GM19395 (cell line): ENCODE measurements at regions not wholly inside any gene's neighbourhood (a gene's known extent, or its start where the extent isn't known, plus 50 kb on each side); places are given as distances from the start of the nearest gene placed in this dataset.
"Not testable (repeated sequence)": the region's sequence is repeated elsewhere in the genome, so short reads cannot be mapped to it uniquely, and the experiment has no call there.

Experiments used
- ATAC-seq: cut with Tn5 transposase; IDR thresholded peaks from one replicate; pipeline ENCODE4 v1.9.1; 2021; ENCODE audit warnings: mild to moderate bottlenecking, moderate library complexity; ENCODE audit not compliant: unreplicated experiment

- ATAC-seq: no peak
These were observed 603.8 kb downstream of the IQCM start for GRCh38 chr4:149211876-149212275.

- ATAC-seq: no peak
These were observed 612.2 kb downstream of the IQCM start for GRCh38 chr4:149203256-149204001.

DNA sequence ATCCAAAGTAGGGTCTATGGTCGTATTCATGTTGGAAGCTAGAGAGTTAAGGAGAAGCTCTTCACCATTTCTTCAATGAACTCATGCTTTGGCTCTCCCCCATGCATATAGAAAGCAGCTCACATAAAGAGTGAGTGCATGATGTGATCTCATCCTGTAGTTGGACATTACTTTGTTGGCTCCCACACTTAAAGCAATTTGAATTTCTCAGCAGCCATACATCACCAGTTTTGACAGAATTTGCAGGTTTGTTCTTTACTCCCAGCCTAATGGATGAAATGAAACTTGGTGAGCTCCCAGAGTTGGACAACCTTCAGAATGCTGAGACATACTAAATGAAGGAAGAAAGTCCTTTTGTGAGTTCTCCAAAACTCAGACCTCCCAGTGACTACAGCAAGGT lies 613.5 kb downstream of the IQCM start:
- no peak for ATAC-seq

- no peak for ATAC-seq
These were observed 616.0 kb downstream of the IQCM start for GRCh38 chr4:149199594-149199993.

GRCh38 chr4:149194061-149194460 lies 621.6 kb downstream of the IQCM start:
- no peak for ATAC-seq

GRCh38 chr4:149187726-149188125 lies 627.9 kb downstream of the IQCM start:
- ATAC-seq: no peak

DNA sequence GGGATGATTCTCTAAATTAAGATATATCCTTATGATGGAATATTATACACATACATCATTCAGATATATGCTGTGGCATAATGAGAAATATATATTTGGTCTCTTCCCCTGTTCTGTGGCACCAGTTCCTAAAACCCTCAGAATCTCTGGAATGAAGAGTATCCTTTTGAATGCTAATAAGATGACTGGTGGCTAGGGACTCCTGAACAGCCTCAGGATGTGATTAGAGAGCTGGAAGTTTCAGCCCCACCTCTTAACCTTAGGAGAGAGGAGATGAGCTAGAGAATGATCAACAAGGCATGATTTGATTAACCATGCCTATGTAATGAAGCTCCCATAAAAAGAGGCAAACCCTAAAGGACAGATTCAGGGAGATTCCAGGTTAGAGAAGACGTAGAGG lies 632.0 kb downstream of the IQCM start:
- ATAC-seq: no peak

GRCh38 chr4:149181459-149181858 lies 634.2 kb downstream of the IQCM start:
- ATAC-seq: not testable (repeated sequence)

DNA sequence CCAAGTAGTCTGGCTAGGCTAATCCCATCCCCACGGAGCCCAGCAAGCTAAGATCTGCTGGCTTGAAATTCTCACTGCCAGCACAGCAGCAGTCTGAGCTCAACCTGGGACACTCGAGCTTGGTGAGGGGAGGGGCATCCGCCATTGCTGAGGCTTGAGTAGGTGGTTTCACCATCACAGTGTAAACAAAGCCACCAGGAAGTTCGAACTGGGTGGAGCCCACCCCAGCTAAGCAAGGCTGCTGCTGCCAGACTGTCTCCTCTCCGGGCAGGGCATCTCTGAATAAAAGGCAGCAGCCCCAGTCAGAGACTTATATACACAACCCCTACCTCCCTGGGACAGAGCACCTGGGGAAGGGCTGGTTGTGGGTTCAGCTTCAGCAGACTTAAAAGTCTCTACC lies 639.6 kb downstream of the IQCM start:
- no peak for ATAC-seq

DNA sequence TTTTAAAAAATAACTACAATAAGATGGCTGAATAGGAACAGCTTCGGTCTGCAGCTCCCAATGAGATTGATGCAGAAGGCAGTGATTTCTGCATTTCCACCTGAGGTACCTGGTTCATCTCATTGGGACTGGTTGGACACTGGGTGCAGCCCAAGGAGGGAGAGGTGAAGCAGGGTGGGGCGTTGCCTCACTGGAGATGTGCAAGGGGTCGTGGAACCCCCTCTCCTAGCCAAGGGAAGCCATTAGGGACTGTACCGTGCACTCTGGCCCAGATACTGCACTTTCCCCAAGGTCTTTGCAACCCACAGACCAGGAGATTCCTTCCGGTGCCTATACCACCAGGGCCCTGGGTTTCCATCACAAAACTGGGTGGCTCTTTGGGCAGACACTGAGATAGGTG lies 640.1 kb downstream of the IQCM start:
- no peak for ATAC-seq

- no peak for ATAC-seq
These were observed 642.2 kb downstream of the IQCM start for GRCh38 chr4:149173241-149174013.

DNA sequence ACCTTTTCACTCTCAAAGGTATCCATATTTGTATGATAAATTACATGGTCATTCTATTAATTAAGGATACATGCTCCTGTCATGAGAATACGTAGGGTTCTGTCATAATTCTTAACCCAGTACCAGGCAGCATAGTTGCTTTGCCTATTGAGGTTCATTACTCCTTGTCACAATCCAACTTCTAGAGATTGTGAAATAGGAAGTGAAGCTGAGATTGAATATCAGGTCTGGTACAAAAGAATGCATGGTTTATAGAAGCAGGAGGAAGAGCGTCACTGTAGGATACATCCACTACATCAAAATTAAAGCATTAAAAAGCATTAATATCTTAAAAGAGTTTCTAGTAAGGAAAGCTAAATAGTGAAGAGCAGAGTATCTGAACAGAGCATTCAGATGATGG lies 647.0 kb downstream of the IQCM start:
- no peak for ATAC-seq

GRCh38 chr4:149166876-149167275 lies 648.8 kb downstream of the IQCM start:
- ATAC-seq: no peak

GRCh38 chr4:149166365-149166764 lies 649.3 kb downstream of the IQCM start:
- ATAC-seq: no peak

DNA sequence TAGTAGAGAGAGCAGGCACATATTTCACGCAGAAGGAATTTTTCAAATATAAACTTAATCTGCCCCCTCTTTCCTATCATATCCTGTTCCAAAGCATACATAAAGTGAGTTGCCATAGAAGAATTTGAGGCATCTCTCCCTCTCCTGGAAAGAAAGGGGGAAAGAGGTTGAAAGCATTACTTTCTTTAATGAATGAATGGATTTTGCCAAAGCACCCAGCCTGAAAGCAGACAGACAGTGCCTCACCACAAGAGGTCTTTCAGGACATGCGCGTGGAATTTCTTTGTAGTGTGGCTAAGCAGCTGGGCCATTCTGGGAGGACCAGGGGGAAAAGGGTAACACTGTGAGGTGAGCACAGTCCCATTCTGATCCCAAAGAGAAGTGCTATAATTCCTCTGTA lies 651.4 kb downstream of the IQCM start:
- ATAC-seq: no peak

GRCh38 chr4:149161247-149161646 lies 654.4 kb downstream of the IQCM start:
- no peak for ATAC-seq

GRCh38 chr4:149160370-149160769 lies 655.3 kb downstream of the IQCM start:
- no peak for ATAC-seq

GRCh38 chr4:149158817-149159216 lies 656.8 kb downstream of the IQCM start:
- no peak for ATAC-seq

- no peak for ATAC-seq
These were observed 669.8 kb downstream of the IQCM start for GRCh38 chr4:149145803-149146202.

- ATAC-seq: no peak
These were observed 671.6 kb downstream of the IQCM start for GRCh38 chr4:149144060-149144459.

DNA sequence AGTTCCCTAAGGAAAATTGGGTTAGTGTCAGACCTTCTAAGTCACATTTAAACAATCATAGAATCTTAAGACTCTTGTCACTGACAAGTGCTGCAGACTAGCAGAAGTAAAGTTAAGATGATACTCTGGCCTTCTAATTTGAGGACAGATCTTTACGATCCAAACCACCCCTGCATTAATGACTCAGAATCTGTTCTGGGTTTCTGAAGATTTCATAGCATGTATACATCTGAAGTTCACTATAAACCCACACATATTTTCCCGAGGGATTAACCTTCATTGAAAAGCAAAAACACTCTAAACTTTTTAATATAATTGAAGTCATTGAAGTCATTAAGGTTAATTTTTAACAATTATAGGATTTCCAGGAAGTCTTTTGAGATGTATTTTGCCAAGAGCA lies 674.3 kb downstream of the IQCM start:
- no peak for ATAC-seq

DNA sequence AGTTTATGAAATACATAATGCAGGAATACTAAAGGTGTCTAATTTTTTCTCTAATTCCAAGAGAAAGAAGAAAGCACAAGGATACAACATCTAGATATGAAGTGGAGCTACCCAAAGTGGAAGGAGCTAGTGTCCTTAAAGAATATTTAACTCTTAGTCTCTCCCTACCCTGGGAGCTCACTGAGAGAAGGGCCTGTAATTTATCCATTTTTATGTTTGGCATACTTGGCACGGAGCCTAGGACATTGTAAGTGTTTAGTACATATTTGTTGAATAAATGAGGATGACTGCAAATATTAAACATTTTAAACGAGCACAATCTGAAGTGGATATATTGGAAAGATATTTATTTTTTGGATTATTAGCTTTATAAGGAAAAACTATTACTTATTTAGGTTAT lies 674.8 kb downstream of the IQCM start:
- no peak for ATAC-seq
